HG03135 (cell line): ENCODE measurements at regions not wholly inside any gene's neighbourhood (a gene's known extent, or its start where the extent isn't known, plus 50 kb on each side); places are given as distances from the start of the nearest gene placed in this dataset.
"Not testable (repeated sequence)": the region's sequence is repeated elsewhere in the genome, so short reads cannot be mapped to it uniquely, and the experiment has no call there.

Source experiments
- ATAC-seq: cut with Tn5 transposase; IDR thresholded peaks from one replicate; pipeline ENCODE4 v1.9.1; 2021; ENCODE audit warnings: mild to moderate bottlenecking, moderate library complexity; ENCODE audit not compliant: unreplicated experiment

DNA sequence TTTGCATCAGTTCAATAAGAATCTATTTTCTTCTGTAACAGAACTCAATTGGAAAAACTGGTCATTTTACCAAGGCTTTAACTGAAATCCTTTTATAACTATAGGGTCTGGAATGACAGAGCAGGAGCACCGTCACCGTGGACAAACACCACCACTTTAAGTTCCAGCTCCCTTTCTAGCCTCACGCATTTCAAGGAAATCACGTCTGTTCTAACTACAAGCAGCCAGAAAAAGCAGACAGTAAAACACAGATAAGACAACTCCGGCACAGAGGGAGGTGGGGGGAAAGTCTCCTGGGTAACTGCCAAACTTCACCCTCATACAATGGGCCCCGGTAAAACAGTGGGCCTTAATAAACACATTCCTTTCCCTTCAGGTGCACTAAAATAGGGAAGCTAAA, 952.6 kb downstream of the STIM2 start:
- ATAC-seq: not testable (repeated sequence)

DNA sequence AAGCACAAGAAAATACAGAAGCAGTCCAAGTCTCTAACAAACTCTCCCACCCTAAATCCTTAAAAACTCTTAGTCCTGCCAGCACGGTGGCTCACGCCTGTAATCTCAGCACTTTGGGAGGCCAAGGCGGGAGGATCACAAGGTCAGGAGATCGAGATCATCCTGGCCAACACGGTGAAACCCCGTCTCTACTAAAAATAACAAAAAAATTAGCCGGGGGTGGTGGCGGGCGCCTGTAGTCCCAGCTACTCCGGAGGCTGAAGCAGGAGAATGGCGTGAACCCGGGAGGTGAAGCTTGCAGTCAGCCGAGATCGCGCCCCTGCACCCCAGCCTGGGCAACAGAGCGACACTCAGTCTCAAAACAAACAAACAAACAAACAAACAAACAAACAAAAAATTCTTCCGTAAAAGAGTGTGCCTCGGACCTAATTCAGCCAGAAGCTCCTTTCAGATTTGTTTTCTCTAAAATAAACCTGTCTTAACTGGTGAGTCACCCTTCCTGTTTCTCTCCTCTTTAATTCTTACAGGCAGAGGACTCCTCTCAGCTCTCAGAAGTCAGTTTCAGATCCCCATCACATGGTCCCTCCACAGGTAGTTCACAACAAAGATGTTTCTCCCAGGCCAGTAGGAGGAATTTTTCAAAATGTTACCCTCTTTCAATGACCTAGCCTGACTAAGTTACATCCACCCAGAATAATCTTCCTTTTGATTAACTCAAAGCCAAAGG, 953.2 kb downstream of the STIM2 start:
- ATAC-seq: not testable (repeated sequence)

- ATAC-seq: no peak
Measured at GRCh38 chr4:27819246-27819645, 958.6 kb downstream of the STIM2 start.

- ATAC-seq: no peak
Measured at GRCh38 chr4:27828843-27829242, 968.2 kb downstream of the STIM2 start.

DNA sequence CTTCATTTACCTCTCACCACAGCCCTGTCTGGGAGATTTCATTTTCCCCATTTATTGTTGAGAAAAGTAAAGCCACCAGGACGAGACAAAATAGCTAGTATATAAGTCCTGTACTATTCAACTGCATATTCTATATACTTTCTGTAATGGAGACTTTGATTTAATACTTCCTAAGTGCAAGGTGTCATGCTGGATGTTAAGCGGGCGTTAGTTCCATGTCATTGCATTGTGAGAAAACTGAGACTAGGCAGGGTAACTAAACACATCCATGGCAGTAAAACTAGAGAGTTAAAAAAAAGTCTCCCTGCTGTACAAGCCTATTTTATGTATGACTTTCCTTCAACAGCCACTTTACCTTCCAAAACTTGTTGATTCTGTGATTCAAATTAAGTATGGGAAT, 969.6 kb downstream of the STIM2 start:
- no peak for ATAC-seq

DNA sequence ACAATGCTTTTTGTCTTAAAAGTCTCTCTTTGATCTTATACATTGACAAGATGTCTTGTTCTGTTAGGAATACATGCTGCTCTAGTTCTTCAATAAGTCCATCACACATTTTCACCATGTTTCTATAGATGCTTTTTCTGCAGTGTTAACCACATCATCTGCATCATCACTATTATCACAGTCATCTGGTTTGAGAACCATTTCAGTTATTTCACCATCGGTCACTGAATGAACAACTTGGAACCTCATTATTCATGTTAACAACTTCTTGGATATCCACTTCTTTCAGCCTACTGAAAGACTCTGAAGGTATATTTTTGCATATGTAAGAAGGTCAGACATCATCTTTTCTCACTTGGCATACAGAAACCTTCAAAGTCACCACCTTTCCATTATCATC, 975.2 kb downstream of the STIM2 start:
- no peak for ATAC-seq

- ATAC-seq: no peak
Measured at GRCh38 chr4:27836523-27836922, 975.9 kb downstream of the STIM2 start.

GRCh38 chr4:27843776-27844175, 983.1 kb downstream of the STIM2 start:
- ATAC-seq: no peak

DNA sequence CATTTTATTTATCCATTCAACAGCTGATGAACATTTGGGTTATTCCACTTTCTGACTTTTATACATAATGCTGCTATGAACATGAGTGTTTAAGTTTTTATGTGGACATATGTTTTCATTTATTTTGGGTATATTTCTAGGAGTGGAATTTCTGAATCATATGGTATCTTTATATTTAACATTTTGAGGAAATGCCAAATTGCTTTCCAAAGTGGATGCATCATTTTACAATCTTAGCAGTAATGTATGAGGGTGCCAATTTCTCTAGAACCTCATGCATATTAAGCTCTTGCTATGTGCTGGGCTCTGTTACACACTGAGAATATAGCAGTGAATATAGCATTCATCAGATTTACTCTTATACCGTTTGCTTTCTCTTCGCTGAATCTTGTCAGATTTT, 983.7 kb downstream of the STIM2 start:
- no peak for ATAC-seq

DNA sequence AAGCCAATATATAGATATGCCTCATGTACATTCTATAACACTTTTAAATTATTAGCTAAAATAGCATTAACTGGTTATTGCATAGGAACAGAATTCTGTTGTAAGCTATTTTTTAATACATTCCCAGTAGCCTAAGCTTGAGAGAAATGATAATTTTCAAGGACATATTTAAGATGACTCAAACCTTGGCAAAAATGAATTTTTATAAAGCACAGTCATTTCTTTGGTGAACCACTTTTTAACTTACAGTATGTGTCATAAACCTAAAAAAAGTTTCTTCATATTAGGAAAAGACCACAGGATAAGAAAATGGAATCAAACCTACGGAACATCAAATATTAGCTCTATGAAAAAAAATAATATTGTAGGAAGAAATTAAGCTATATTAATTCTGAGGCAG, 986.3 kb downstream of the STIM2 start:
- no peak for ATAC-seq

DNA sequence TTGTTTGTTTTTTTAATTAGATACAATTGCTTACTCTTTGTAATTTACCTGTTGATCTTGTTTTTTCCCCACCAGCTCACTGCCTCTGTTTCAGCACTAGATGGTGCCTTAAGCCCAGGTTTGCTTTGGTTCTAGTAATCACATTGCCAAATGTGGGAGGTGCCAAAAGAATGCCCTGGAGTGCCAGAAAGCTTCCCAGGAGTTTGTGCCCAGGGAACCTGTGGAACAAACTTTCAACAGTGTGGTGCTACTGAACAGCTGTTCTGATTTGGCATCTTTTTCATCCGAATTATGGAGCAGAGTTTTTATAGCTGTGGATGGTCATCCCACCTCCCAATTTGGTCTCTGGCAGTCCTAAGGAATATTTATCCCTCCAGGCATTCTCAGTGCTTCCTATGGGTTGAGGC, 1000.7 kb downstream of the STIM2 start:
- ATAC-seq: no peak

DNA sequence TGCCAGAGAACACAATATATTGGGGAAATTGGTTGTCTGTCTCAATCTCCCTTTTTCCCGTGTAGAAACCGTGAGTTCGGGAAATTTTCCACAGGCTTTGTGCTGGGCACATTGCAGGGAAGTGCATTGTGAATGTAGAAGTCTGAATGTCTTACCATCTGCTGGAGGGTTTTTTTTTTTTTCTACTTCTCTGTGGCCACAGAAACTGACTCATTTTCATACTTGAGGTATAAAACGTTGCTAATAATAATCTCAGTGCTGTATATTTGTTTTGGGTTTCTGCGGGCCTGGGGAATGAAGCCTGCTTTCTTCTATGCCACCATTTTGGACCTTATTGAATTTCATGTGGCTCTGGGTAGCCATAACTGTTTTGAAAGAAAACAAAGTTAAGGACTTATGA, 1001.2 kb downstream of the STIM2 start:
- no peak for ATAC-seq

GRCh38 chr4:27873596-27873995, 1013.0 kb downstream of the STIM2 start:
- no peak for ATAC-seq

GRCh38 chr4:27881705-27882104, 1021.1 kb downstream of the STIM2 start:
- peak; percentile 82 for ATAC-seq

- no peak for ATAC-seq
Measured at GRCh38 chr4:27886120-27886519, 1025.5 kb downstream of the STIM2 start.

DNA sequence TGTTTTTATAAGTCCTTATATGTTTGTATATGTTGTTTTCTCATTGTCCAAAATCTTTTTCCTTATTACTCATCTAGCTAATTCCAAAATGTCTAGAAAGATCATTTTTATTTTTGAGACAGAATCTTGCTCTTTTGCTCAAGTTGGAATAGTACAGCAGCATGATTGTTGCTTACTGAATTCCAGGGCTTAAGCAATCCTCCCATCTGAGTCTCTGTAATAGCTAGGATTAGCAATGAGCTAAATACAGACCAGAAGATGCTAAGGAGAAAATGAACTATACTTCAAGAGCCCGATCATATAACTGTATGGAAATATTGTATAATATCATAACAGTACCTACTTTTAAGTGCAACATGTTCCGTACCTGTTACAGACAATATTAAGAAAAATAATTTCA, 1027.0 kb downstream of the STIM2 start:
- no peak for ATAC-seq

- ATAC-seq: no peak
Measured at GRCh38 chr4:27888505-27888904, 1027.9 kb downstream of the STIM2 start.

- no peak for ATAC-seq
Measured at GRCh38 chr4:27894951-27895350, 1034.3 kb downstream of the STIM2 start.

DNA sequence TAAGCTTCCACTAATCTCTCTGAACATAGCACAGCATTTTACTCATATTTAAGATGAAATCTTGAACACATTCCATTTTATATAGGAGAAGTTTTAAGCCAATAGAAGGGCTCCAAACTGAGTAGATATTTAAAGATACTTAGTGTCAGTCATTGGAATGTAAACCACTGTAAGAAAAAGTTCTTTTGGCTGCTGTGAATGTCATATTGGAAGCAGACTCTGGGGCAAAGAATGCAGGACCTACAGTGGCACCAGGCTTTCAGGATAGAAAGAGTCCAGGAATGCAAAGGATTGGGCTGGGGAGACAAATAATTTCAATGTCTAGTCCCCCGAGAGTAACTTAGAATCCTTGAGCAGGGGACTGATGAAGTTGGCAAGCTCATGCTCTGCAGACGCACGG, 1047.7 kb downstream of the STIM2 start:
- no peak for ATAC-seq

GRCh38 chr4:27910227-27910626, 1049.6 kb downstream of the STIM2 start:
- no peak for ATAC-seq

- no peak for ATAC-seq
Measured at GRCh38 chr4:27911047-27911446, 1050.4 kb downstream of the STIM2 start.

DNA sequence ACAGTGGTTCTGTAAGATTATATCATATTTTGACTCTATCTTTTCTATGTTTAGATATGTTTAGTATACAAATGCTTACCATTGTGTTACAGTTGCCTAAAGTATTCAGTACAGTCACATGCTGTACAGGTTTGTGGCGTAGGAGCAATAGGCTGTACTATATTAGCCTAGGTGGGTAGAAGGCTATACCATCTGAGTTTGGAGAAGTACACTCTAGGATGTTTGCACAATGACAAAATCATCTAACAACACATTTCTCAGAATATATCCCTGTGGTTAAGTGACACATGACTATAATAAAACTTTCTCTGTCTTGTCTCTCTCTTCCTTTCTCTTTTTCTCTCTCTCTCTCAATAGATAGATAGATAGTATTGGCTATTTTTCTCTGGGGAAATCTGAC, 1053.1 kb downstream of the STIM2 start:
- no peak for ATAC-seq

DNA sequence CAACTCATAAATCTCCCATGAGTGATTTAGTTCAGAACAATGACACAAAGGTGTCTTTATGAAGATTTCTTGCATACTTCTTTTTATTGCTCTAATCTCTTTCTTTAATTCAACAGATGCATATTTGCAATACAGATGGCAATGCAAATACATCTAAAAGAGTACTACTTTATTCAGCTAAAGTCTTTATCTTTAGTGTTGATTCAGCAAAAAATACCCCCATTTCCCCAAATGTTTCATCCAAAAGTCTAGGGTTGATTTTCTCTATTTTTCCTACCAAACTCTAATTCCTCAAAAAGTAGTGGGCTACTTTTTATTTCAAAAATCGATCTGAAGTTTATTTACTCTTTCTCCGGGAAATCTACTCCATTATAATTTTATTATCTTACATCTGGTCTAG, 1055.2 kb downstream of the STIM2 start:
- no peak for ATAC-seq
